ENCODE measurements at regions not wholly inside any gene's neighbourhood (a gene's known extent, or its start where the extent isn't known, plus 50 kb on each side); places are given as distances from the start of the nearest gene placed in this dataset.

- TF ChIP-seq CTCF (conservative IDR thresholded peaks at IDR 0.05; ENCODE audit: low read depth, low read length) (peak; percentile 53), EZH2 (IDR thresholded peaks at IDR 0.05; ENCODE audit: borderline replicate concordance, low read depth, low read length, poor library complexity, severe bottlenecking) (no peak)
These were observed 72.8 kb upstream of the NR5A2 start for GRCh38 chr1:199954699-199955098.

All from A673 (cell line).